LNCAP (cell line): ENCODE measurements at regions not wholly inside any gene's neighbourhood (a gene's known extent, or its start where the extent isn't known, plus 50 kb on each side); places are given as distances from the start of the nearest gene placed in this dataset.

Experiments
- CTCF ChIP-seq: fragments of 450-650 bp; IDR thresholded peaks from 2 replicates; pipeline ENCODE4 v1.5.1; 2017; ENCODE audit warnings: mild to moderate bottlenecking

GRCh38 chr1:208741296-208741695, 497.1 kb upstream of the PLXNA2 start:
- no peak for TF ChIP-seq CTCF

- no peak for TF ChIP-seq CTCF
Measured at GRCh38 chr1:208743361-208743760, 499.2 kb upstream of the PLXNA2 start.

- no peak for TF ChIP-seq CTCF
Measured at GRCh38 chr1:208747979-208748378, 503.8 kb upstream of the PLXNA2 start.

GRCh38 chr1:208748387-208749165, 504.4 kb upstream of the PLXNA2 start:
- no peak for TF ChIP-seq CTCF

- no peak for TF ChIP-seq CTCF
Measured at GRCh38 chr1:208756339-208756981, 512.3 kb upstream of the PLXNA2 start.

- TF ChIP-seq CTCF, result no peak
Measured at GRCh38 chr1:208757846-208758245, 513.7 kb upstream of the PLXNA2 start.

GRCh38 chr1:208759255-208759654, 515.1 kb upstream of the PLXNA2 start:
- TF ChIP-seq CTCF, result no peak
